ENCODE measurements at regions not wholly inside any gene's neighbourhood (a gene's known extent, or its start where the extent isn't known, plus 50 kb on each side); places are given as distances from the start of the nearest gene placed in this dataset.

DNA sequence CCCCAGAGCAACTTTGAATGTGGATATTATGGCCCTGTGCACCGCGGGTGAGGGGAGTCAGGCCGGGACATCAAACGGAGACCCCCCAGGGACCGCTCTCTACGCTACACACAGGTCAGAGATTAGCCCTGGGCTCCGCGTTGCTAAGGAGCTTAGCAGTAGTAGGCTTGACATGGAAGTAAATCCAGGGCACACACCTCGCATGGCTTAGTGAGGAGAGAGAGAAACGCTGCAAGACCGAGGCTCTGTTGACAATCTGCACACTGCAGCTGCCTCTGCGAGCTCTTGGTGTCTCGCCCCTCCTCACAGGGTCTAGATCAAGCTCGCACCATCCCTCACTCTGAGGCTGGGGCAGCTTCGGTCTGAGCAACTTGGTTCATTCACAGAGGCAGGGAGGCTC is 116.1 kb upstream of the CDH4 start:
- H3K36me3 ChIP-seq = no peaks in the 10 kb centered on the region
- H3K27ac ChIP-seq = no peak overlapping the region
- ATAC-seq (no peak), DNase-seq (no peak)
- peaks cover 0 to 72% (median 38%) of the 10 kb centered on the region in 7 donors for H3K27me3 ChIP-seq
- TF ChIP-seq, protein P1, sequence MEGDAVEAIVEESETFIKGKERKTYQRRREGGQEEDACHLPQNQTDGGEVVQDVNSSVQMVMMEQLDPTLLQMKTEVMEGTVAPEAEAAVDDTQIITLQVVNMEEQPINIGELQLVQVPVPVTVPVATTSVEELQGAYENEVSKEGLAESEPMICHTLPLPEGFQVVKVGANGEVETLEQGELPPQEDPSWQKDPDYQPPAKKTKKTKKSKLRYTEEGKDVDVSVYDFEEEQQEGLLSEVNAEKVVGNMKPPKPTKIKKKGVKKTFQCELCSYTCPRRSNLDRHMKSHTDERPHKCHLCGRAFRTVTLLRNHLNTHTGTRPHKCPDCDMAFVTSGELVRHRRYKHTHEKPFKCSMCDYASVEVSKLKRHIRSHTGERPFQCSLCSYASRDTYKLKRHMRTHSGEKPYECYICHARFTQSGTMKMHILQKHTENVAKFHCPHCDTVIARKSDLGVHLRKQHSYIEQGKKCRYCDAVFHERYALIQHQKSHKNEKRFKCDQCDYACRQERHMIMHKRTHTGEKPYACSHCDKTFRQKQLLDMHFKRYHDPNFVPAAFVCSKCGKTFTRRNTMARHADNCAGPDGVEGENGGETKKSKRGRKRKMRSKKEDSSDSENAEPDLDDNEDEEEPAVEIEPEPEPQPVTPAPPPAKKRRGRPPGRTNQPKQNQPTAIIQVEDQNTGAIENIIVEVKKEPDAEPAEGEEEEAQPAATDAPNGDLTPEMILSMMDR (IDR thresholded peaks at IDR 0.05) = no peak
- intact Hi-C loops (cut with DNase I) = no loop called here
- no peaks in the 10 kb centered on the region for H3K9me3 ChIP-seq
- H3K4me1 ChIP-seq = peaks cover 0 to 5% (median 0%) of the 10 kb centered on the region in 9 donors
- H3K4me3 ChIP-seq = no peak overlapping the region
- 19 to 25% methylated on average over 15 of the region's 15 CpGs for WGBS, 2 donors

DNA sequence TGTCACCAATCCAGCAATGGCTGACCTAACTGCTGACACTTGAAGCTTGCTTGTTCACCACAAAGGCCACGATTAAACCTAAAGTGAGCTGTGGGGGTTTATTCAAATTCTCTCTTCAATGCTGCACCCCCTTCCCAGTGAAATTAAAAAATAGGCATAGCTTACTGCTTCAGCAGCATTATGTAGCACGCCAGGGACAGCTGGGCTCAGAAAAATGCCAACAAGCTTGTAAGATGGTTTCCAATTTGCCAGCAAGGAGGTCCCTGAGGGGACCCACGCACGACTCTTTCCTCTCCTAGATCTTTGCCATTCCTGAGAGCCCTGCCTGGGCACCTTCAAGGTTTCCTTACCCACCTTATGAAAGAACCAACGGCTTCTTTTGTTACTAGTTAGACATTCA is 113.5 kb upstream of the CDH4 start:
- no peak for DNase-seq
- H3K9me3 ChIP-seq = peaks cover 0 to 5% (median 0%) of the 10 kb centered on the region in 11 donors
- no peak for ATAC-seq
- H3K4me3 ChIP-seq = no peak overlapping the region
- no peak overlapping the region for H3K27ac ChIP-seq
- peaks cover 0 to 50% (median 30%) of the 10 kb centered on the region in 7 donors for H3K27me3 ChIP-seq
- peaks cover 0 to 5% (median 0%) of the 10 kb centered on the region in 9 donors for H3K4me1 ChIP-seq
- TF ChIP-seq, protein P1 (IDR thresholded peaks at IDR 0.05) = no peak
- WGBS, 2 donors = 75 to 76% methylated on average over 5 of the region's 5 CpGs
- no peaks in the 10 kb centered on the region for H3K36me3 ChIP-seq
- intact Hi-C loops (cut with DNase I) = no loop called here

DNA sequence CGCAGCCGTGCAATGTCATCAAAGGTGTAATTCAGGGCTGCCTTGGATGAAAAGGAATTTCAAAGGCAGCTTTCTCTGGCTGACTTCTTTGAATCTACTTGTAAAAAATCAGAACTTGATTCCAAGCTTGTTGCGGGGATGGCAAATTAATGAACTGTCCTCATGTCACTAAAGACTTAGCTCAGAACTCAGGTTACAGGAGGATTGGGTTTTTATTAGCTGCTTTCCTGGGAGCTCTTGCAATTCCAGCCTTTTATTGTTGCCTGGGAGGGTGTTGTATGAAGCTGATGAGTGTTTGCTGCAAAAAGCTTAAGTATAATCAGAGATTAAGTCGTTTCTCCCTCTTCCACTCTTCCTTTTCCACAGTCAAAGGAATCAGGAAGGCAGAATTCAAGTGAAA is 113.0 kb upstream of the CDH4 start:
- no peak for DNase-seq
- peaks cover 0 to 9% (median 0%) of the 10 kb centered on the region in 11 donors for H3K9me3 ChIP-seq
- ATAC-seq = no peak
- H3K4me1 ChIP-seq = peaks cover 0 to 5% (median 0%) of the 10 kb centered on the region in 9 donors
- H3K27me3 ChIP-seq = peaks cover 0 to 46% (median 25%) of the 10 kb centered on the region in 7 donors
- H3K4me3 ChIP-seq = no peak overlapping the region
- no peak overlapping the region for H3K27ac ChIP-seq
- H3K36me3 ChIP-seq = no peaks in the 10 kb centered on the region
- intact Hi-C loops (cut with DNase I) = no loop called here
- TF ChIP-seq, protein P1 (IDR thresholded peaks at IDR 0.05) = no peak
- 70 to 75% methylated on average over 4 of the region's 4 CpGs for whole genome bisulfite sequencing, 2 donors

DNA sequence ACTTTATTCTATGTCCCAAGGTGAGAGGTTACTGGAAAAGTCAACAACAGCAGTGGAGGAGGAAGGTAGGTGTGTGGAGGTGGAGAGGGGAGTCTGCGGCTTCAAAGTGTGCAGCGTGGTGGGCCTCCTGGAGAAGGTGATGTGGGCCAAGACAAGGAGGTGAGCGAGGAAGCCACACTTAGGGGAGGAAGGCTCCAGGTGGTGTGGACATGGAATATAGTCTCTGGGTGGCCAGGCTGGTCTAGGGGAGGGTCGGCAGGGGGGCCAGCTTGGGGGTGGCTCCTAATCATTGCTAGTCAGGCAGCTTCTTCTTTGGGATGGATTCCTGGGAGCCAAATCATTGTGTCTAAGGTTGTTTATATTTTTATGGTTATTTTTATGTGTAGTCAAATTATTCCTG is 111.5 kb upstream of the CDH4 start:
- TF ChIP-seq, protein P1 (IDR thresholded peaks at IDR 0.05) = no peak
- Histone ChIP-seq H3K9me3 (peaks cover 0 to 25% (median 3%) of the 10 kb centered on the region in 11 donors), H3K27ac (no peak overlapping the region), H3K4me3 (no peak overlapping the region), H3K27me3 (peaks cover 0 to 34% (median 12%) of the 10 kb centered on the region in 7 donors), H3K4me1 (peaks cover 0 to 5% (median 0%) of the 10 kb centered on the region in 9 donors), H3K36me3 (no peaks in the 10 kb centered on the region)
- intact Hi-C loops (cut with DNase I) = no loop called here
- DNase-seq = no peak
- 88% methylated on average over 4 of the region's 4 CpGs for WGBS, 2 donors
- no peak for ATAC-seq

Measured in heart right ventricle (tissue), 16 donors.